SIG-M5 treated with dmso at 0.1 percent for 504 hours (cell line): ENCODE measurements at regions not wholly inside any gene's neighbourhood (a gene's known extent, or its start where the extent isn't known, plus 50 kb on each side); places are given as distances from the start of the nearest gene placed in this dataset.

Experiments
- DNase-seq: peaks from one replicate; lab custom pipeline; 2025; ENCODE audit not compliant: unreplicated experiment; lab: John Stamatoyannopoulos, UW

DNA sequence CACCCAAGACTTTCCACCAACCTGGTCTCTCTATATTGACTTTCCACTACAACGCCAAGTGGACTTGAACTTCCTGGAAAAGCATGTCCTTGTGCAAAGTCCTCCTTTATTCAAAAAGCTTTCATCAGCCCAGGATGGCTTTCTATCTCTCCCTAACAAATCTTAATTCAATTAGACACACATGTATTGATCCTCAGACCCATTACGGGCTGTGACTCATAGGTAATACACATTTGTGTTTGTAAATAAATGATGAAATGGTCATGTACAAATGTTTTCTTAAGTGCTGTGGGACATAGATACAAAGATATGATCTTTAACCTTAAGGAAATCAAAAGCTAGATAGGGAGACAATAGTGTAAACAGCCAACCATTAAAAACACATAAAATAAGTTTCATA is 1189.7 kb downstream of the EFNB2 start:
- DNase-seq = no peak

DNA sequence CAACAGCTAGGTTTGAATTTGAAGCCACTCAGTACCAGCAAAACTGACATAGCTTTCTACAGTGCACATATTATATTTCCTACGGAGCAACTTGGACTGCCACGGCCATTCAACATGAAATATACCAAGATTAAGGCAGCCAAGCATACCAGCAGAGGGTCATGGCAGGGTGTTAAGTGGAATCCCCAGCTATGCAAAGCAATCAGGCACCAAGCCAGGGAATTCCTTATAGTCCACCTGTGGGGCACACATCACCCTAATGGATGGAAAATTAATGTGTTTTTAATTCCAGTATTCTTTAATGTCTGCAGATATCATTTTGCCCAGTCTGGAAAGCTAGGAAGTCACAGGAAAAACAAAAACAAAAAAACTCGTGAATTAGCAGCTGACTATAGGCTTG is 1190.3 kb downstream of the EFNB2 start:
- no peak for DNase-seq

DNA sequence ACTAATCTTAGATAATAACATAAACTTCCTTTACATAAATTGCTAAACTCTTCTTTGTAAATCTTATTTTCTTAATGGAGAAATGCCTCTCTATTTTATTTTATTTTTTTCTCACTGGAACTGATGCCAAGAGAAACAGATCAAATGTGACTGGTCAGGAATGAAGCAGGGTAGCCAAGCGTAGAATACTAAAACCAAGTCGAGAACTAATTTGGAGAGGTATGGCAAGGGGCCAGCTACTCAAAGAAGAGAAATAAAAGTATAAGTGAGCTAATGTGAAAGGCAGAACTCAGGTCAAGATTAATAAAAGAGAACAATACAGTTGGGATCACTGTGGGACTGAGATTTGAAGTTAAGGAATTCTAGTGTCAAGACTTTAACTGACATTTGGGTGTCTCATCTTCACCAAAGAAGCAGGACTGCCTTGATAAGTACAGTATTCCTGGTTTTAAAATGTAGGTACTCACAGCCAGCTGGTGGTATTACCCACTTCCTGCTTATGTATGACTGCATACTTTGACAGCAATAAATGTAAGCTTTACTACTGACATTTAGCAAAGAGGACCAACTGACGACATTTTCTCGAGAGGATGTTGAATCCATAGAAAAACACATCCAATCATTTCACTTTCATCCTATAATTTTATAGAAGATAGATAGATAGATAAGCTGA is 1192.2 kb downstream of the EFNB2 start:
- no peak for DNase-seq

DNA sequence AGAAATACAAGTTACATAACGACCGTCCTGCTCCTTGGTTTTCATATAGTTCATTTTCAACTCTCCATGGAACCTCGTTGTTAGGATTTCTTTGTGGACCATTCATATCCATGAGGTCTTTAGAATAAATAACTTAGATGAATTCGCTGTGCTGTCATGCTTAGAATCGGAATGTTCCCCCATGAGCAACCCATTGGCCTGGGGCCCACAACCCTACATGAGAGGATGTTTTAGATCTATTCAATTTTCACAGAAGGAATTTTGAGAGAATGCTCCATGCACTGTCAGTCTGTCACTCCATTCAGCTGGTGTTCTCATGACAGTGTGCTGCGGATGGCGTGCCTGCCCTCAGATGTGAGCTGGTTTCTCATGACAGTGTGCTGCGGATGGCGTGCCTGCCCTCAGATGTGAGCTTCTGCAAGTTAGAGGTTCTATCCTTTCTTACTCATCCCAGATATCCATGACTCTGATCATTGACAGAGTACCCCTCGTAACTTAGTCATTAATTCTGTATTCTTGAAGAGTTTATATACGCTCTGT is 1193.1 kb downstream of the EFNB2 start:
- no peak for DNase-seq

DNA sequence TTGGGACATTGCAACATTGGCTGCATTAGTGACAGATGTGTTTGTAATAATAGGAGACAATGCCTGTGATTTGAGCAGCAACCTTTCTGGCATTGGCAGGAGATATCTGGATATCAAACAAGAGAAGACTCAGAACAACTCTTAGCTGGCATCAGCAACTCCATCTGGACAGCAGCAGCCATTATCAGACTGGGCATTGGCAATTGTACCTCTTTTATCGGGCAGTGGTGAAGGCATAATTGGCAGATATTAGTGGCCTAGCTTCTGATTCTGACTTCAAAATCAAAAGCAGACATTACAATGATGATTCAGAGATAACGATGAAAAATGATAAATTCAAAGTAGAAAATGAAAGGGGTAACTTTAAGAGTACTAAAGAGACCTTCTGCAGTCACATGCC is 1193.7 kb downstream of the EFNB2 start:
- DNase-seq = no peak

DNA sequence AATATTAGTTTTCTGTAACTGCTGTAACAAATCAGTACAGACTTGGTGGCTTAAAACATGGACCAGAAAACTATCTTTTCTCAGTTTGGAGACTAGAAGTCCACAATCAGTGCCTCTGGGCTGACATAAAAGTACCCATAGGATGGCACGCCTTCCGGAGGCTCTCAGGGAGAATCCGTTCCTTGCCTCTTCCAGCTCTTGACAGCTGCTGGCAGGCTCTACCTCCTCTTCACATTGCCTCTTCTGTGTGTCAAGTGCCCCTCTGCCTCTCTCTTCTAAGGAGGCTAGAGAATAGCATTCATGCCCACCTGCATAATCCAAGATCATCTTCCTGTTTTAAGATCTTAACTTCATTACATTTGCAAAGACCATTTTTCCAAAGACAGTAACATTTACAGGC is 1194.2 kb downstream of the EFNB2 start:
- no peak for DNase-seq

DNA sequence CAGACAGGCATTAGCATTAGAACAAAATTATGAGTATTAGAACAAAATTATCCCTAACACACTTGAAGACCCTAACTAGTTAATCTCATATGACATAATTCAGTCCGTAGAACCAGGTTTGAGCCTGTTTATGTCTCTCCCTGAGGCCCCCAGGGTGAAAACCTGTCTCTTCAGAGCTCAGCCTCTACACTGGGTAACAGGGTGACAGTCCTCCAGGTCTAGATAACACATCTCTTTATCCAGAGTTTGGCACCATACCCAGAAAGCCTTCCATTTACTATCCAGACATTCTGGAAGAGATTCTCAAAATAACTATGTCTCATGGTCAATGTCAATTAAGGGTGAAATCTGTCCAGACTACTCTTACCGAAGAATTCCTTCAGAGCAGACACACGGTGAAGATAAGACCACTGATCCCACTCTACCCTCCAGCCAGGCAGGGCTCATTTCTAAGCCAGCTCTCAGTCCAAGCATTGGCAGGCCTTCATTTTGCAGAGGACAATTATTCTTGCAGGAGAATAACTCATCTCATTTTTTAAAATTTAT is 1195.3 kb downstream of the EFNB2 start:
- no peak for DNase-seq

DNA sequence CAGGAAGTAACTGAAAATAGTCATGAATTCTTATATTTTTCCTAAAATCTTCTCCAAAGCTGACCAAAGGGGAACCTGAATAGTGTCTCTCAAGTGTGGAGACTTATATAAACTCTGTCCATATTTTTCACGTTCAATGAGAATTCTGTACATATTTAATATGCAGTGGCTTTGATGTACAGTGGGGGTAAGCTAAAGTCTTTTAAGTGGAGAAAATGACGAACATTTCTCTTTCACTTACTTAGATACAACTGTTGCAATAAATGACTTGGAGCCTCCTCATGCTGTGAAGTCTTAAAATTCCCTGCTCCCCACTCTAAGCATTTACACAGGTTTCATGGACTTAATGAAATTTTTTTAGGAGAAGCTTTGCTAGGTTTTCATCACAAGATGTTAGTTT is 1196.7 kb downstream of the EFNB2 start:
- no peak for DNase-seq

DNA sequence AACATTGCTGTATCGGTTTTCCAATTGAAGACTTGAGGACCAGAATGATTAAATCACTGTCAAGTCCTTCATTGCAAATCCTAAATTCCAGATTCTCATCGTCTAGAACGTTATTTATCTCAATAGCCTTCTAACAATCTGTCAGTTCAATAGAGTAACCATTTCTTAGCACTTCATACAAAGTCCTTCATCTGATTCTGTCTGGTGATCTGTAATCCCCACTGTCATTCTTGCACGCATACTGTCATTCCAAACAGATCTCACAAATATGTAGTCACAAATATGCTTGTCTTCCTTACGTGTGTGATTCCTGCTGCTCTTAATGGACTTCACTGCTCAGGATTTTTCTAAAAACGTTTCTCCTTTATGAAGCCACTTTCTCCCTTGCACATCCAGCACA is 1197.5 kb downstream of the EFNB2 start:
- no peak for DNase-seq

DNA sequence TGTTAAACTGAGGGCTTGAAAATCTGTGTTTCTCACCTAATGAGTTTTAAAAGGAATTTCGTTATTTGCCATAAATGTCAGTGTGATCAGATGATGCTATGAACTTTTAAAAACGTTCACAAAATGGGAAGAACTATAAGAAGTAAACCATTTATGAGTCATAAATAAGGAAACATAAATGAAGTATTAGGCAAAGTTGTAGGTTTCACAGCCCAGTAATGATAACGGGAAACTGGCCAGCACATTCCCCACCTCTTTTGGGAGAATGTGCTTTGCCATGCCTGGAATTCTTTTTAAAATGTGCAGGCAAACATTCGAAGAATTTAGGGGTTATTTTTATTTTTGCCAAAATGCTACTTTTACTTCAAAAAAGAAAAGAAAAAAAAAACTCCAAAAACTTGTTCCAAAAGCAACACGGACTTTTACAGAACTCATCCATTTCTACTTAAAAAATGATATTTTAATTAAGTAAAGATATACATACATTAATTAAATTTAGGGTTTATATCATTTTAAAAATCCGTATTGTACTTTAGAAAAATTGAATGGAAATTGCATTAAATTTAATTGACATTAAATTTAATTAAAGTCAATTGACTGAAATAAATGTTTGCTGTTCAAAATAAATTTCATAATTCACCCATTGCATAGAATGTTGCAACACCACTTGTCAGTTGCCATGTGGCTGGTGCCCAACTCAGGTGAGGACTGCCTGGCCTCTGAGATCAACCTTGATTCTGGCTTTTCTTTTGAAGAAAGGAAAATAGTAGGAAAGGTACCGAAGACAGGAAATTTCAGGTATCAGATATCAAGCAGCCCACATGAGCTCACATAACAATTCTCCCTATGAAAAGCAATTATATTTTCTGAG is 1198.5 kb downstream of the EFNB2 start:
- no peak for DNase-seq

DNA sequence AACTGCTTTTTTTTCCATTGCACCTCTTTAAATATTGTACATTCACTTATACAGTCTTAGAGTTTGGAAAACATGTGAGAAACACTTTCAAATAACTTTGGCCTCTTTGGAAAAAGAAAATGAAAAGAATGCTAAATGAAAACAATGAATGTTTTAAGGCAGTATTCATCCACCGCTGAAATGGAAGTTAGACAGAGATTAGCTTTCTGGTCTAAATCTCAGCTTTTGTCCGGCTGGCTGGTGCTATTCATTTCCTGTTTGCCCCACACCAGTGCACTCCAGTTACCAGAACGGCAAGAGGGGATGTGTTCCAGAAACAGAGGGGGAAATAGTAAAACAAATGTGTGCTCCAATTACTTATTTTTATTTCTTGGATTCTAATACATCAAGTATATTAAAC is 1201.3 kb downstream of the EFNB2 start:
- no peak for DNase-seq

DNA sequence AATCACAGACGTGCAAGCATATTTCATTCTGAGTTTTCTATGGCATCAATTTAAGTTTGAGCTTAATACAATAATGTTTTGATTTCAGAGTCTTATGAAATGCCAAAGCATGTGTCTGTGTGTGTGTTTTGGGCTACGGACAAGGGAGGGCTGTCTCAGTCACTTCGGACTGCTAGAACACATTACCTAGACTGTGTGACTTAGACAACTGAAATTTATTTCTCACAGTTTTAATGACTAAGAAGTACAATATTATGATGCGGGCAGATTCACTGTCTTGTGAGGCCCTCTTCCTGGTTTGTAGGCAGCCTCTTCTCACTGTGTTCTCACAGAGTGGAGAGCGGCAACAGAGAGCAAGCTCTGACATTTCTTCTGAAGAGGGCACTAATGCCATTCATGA is 1202.0 kb downstream of the EFNB2 start:
- DNase-seq = no peak

DNA sequence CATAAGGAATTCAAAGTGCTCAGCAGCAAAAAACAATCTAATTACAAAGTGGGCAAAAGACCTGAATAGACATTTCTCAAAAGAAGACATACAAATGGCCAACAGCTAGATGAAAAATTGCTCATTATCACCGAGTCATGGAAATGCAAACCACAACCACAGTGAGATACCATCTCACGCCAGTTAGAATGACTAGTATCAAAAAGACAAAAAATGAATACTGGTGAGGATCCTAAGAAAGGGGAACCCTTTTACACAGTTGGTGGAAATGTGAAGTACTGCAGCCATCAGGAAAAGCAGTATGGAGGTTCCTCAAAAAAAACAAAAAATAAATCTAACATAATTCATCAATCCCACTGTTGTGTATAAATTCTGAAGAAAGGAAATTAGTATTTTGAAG is 1206.1 kb downstream of the EFNB2 start:
- DNase-seq = no peak

DNA sequence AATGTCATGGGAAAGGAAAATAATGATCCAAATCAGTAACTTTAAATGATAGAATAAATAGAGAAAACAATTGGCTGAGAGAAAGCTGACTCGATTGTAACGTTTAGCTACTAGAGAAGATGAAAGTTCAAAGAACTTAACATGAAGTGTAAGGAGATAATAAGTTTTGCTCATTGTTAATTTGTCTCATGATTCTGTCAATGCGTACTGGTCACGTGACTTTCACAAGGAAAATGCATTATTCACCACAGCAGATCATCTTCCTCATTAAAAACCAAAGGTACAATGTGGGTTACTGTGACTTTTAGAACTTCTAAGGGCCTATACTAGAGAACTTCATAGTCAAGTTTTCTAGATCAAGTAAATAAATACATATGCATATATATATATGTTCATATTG is 1207.2 kb downstream of the EFNB2 start:
- DNase-seq = no peak

DNA sequence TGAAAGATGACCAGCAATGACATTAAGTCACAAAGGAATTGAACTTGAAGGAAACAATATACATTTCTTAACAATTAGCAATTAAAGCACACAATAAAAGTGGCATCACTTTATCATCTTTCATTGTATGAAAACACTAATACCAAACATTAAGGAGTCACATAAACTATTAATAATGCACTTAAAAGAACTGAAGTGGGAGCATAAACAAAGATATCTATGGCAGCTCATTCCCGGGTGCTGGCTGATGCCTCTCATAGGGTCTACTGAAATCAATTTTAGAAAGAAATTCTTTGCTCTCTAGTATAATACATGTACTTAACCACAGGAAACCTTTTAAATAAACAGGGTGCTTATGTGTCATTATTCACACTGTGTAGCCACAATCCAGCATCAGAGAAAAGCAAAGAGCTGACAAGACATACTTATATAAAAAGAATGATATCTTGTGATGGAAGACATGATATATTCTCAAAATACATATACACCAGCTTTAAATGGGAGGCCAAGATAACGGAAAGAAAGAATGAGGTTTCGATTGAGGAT is 1207.8 kb downstream of the EFNB2 start:
- no peak for DNase-seq

DNA sequence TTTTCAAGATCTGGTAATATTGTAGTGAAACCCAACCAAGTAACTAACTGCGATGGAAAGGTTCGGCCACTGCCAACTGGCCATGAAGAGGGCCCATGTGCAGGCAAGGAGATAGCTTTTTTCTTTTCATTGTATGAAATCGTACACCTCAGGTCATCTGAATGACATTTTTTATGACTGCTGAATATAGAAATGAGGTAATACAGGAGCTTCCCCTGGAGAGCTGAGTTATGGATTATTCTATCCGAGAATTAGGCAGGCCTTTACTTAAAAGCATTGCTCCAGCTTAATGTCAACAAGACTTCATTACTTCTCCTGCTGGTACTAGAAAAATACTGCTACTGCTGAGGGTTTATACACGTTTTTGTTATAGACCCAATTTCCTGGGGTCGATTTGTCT is 1215.6 kb downstream of the EFNB2 start:
- no peak for DNase-seq

DNA sequence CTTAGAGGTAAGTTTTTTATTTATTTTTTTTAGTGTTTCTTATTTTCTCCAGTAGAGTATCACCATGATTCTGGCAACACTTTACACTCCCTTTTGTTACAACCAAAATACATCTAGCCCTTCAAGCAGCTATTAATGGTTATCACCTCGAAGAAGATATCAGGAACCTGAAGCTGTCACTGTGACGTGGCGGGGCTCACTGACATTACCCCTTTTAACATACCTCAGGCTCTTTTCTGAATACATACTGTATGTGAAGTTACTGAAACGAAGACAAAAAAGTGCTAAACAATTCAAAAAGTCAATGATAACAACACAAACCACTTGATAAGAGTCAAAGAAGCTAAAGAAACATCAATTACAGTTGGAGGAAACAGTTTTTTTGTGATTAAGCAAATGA is 1218.7 kb downstream of the EFNB2 start:
- DNase-seq = no peak

DNA sequence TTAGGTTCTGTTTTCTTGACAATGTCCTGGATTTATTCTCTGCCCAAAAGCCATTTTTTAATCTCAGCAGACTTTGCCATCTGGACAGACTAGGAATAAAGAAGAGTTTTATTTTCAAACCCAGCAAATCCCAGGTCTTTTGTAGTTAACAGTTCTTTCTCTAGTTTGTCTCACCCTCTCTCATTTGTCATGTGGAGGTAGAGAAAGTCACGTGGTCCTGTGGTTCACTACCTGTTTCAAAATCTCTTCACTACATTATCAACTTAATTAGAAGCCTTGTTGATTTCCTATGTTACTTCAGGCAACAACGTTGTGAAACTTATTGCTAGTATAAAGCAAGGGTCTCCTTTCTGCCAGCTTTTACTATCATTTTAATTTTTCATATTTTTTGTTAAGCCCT is 1222.6 kb downstream of the EFNB2 start:
- DNase-seq = no peak

DNA sequence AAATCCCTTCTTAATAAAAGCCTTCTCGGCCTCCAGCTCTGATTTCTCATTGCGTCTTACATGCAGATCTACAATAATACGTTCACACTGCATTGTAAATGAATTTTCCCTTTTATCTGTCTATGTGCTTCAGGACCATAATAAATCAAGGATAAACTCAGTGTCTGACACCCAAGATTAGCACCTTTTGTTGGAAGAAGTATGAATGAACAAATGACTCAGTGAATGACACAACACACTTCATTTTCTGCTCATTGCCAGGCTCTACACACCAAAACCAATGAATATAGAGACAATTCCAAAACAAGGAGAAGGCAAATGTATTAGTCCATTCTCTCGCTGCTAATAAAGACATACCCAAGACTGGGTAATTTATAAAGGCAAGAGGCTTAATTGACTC is 1224.4 kb downstream of the EFNB2 start:
- no peak for DNase-seq

DNA sequence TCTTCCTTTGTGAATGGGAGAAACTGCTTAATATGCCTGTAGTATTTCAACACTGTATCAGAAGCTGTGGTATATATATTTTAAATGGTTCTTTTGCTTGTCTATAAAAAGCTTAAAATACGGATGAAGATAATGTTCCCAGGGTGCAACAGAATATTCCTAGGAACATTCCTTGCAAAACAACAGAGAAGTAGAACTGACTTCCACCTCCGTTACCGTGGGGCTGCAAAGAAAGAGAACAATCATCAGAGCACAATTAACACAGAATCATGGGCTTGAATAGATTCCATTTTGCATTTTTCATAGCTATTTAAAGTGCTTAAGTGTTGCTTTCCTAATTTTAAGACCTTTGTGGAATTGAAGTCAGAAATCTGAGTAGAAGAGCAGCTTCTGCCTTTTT is 1227.7 kb downstream of the EFNB2 start:
- DNase-seq = no peak

DNA sequence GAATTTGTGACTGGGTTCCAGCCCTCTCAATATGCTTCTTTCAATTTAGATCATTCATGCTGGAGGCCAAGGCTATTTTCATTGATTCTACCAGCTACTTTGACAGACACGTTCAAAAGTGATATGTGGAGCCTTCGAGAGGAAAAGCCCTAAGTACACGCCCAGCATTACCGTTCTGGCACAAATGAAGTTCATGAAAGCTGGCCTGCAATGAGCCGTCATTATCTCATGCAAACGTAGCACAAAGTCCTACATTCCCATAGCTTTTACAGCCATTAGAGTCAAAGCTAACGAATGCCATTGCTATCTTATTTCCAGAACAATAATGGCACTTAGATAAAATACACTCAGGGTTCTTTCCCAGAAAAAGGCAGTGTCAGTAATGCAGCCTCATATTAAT is 1237.6 kb downstream of the EFNB2 start:
- no peak for DNase-seq

DNA sequence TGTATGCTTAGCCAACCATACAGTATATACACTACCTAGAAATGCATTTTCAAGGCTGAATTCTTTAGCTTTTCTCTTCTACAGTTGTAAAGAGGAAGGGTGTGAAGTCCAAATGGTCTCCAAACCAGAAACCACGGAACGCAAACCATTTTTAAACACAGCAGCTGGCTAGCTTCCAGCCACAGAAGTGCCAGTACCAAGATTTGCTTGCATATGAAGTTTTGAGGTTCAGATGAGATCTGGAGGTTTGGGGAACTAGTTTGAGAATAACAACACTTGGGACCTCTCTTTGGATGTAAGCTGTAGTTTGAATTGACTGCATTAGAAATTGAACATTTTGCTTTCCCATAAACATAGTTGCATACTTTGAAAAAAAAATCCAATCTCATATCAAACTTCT is 1243.5 kb downstream of the EFNB2 start:
- DNase-seq = no peak
